Cardiac fibroblast (primary cell): ENCODE measurements at regions not wholly inside any gene's neighbourhood (a gene's known extent, or its start where the extent isn't known, plus 50 kb on each side); places are given as distances from the start of the nearest gene placed in this dataset.

Source experiments
- DNase-seq, 2 donors: peaks; one replicate each; pipeline versions ENCODE4 v3.0.0 to v3.0.0-alpha.2; 2010; ENCODE audit warnings: low read depth in 2 of 2
- H3K4me3 ChIP-seq, 2 donors: replicated peaks in 1 of 2; 1 replicate in 1 of 2; 2 replicates in 1 of 2; pipeline ENCODE4 v1.5.1; 2011; ENCODE audit warnings: low read depth in 2 of 2, low read length in 2 of 2, mild to moderate bottlenecking in 2 of 2, moderate library complexity in 1 of 2
- TF ChIP-seq, protein P1 (sequence below): IDR thresholded peaks from one replicate; pipeline ENCODE4 v1.5.1; 2011; ENCODE audit warnings: low read depth, mild to moderate bottlenecking, low read length, inconsistent platforms

DNA sequence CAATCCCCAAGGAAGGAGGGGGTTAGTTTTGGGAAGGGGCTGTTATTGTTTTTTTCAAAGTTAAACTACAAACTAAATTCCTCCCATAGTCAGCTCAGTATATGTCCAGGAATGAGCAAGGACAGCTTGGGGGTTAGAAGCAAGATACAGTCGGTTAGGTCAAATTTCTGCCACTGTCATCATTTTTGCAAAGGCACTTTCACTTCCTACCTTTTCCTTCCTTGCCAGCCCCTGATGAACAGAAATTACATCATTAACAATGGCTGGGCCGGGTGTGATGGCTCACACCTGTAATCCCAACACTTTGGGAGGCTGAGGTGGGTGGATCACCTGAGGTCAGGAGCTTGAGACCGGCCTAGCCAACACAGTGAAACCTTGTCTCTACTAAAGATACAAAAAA lies 51.5 kb upstream of the HRH2 start:
- TF ChIP-seq, protein P1, sequence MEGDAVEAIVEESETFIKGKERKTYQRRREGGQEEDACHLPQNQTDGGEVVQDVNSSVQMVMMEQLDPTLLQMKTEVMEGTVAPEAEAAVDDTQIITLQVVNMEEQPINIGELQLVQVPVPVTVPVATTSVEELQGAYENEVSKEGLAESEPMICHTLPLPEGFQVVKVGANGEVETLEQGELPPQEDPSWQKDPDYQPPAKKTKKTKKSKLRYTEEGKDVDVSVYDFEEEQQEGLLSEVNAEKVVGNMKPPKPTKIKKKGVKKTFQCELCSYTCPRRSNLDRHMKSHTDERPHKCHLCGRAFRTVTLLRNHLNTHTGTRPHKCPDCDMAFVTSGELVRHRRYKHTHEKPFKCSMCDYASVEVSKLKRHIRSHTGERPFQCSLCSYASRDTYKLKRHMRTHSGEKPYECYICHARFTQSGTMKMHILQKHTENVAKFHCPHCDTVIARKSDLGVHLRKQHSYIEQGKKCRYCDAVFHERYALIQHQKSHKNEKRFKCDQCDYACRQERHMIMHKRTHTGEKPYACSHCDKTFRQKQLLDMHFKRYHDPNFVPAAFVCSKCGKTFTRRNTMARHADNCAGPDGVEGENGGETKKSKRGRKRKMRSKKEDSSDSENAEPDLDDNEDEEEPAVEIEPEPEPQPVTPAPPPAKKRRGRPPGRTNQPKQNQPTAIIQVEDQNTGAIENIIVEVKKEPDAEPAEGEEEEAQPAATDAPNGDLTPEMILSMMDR: no peak
- no peak for DNase-seq
- no peak overlapping the region for H3K4me3 ChIP-seq
